SU-DHL-6 (cell line): ENCODE measurements at regions not wholly inside any gene's neighbourhood (a gene's known extent, or its start where the extent isn't known, plus 50 kb on each side); places are given as distances from the start of the nearest gene placed in this dataset.
"Not testable (repeated sequence)": the region's sequence is repeated elsewhere in the genome, so short reads cannot be mapped to it uniquely, and the experiment has no call there.

Experiments used
- CTCF ChIP-seq: fragments of 200-600 bp; sonication (generic); IDR thresholded peaks from one replicate; pipeline ENCODE4 v1.5.1; 2017; ENCODE audit warnings: antibody characterized with exemption, mild to moderate bottlenecking, low read length, moderate library complexity; ENCODE audit not compliant: insufficient read depth, poor library complexity, severe bottlenecking
- EZH2phosphoT487 ChIP-seq: fragments of 200-600 bp; sonication (generic), shearing (Covaris generic); conservative IDR thresholded peaks from 2 replicates; pipeline ENCODE4 v1.6.1; 2018; ENCODE audit warnings: mild to moderate bottlenecking, antibody characterized with exemption, low read length, moderate library complexity, mixed read lengths

GRCh38 chr1:83343767-83344166 lies 655.2 kb downstream of the TTLL7 start:
- TF ChIP-seq CTCF, EZH2phosphoT487: not testable (repeated sequence)
